GM21717 (cell line): ENCODE measurements at regions not wholly inside any gene's neighbourhood (a gene's known extent, or its start where the extent isn't known, plus 50 kb on each side); places are given as distances from the start of the nearest gene placed in this dataset.
"Not testable (repeated sequence)": the region's sequence is repeated elsewhere in the genome, so short reads cannot be mapped to it uniquely, and the experiment has no call there.

Experiments
- ATAC-seq: cut with Tn5 transposase; IDR thresholded peaks from one replicate; pipeline ENCODE4 v1.9.1; 2021; ENCODE audit warnings: mild to moderate bottlenecking, moderate library complexity; ENCODE audit not compliant: unreplicated experiment

- no peak for ATAC-seq
Measured at GRCh38 chr4:84381759-84382158, 117.3 kb downstream of the NKX6-1 start.

- ATAC-seq = no peak
Measured at GRCh38 chr4:84379917-84380641, 119.0 kb downstream of the NKX6-1 start.

- no peak for ATAC-seq
Measured at GRCh38 chr4:84378983-84379382, 120.1 kb downstream of the NKX6-1 start.

GRCh38 chr4:84378356-84378755 lies 120.7 kb downstream of the NKX6-1 start:
- no peak for ATAC-seq

GRCh38 chr4:84366907-84367306 lies 132.2 kb downstream of the NKX6-1 start:
- ATAC-seq = no peak

- no peak for ATAC-seq
Measured at GRCh38 chr4:84366161-84366560, 132.9 kb downstream of the NKX6-1 start.

- ATAC-seq = no peak
Measured at GRCh38 chr4:84362896-84363655, 136.0 kb downstream of the NKX6-1 start.

GRCh38 chr4:84342161-84342560 lies 156.9 kb downstream of the NKX6-1 start:
- ATAC-seq = no peak

GRCh38 chr4:84341559-84341958 lies 157.5 kb downstream of the NKX6-1 start:
- ATAC-seq = no peak

GRCh38 chr4:84338367-84338766 lies 160.7 kb downstream of the NKX6-1 start:
- no peak for ATAC-seq

GRCh38 chr4:84336964-84337705 lies 162.0 kb downstream of the NKX6-1 start:
- no peak for ATAC-seq

GRCh38 chr4:84327526-84327925 lies 171.6 kb downstream of the NKX6-1 start:
- ATAC-seq = no peak

GRCh38 chr4:84325625-84326024 lies 173.5 kb downstream of the NKX6-1 start:
- ATAC-seq = no peak

- no peak for ATAC-seq
Measured at GRCh38 chr4:84324303-84325245, 174.5 kb downstream of the NKX6-1 start.

- no peak for ATAC-seq
Measured at GRCh38 chr4:84319124-84319523, 180.0 kb downstream of the NKX6-1 start.

GRCh38 chr4:84317513-84317912 lies 181.6 kb downstream of the NKX6-1 start:
- ATAC-seq = no peak

GRCh38 chr4:84312426-84313012 lies 186.6 kb downstream of the NKX6-1 start:
- ATAC-seq = no peak

- ATAC-seq = no peak
Measured at GRCh38 chr4:84309191-84309590, 189.9 kb downstream of the NKX6-1 start.

- not testable (repeated sequence) for ATAC-seq
Measured at GRCh38 chr4:84298719-84299254, 200.3 kb downstream of the NKX6-1 start.
